PFSK-1 (cell line): ENCODE measurements at regions not wholly inside any gene's neighbourhood (a gene's known extent, or its start where the extent isn't known, plus 50 kb on each side); places are given as distances from the start of the nearest gene placed in this dataset.

Source experiments
- FOXP2 ChIP-seq: optimal IDR thresholded peaks from 2 replicates; pipeline ENCODE3; 2011; ENCODE audit warnings: borderline replicate concordance, control low read depth, inconsistent platforms; ENCODE audit not compliant: insufficient read depth; ENCODE audit errors: extremely low read length, extremely low read depth
- POLR2AphosphoS5 ChIP-seq: IDR thresholded peaks from 2 replicates; pipeline ENCODE4 v1.6.1; 2012; ENCODE audit warnings: low read depth, mild to moderate bottlenecking, control low read depth, low read length, moderate library complexity
- REST ChIP-seq, 2 experiments: IDR thresholded peaks; 2 replicates each; pipeline versions ENCODE4 v1.6.1 to v1.8.0; 2011 to 2012; ENCODE audit warnings: low read depth in 2 of 2, low read length in 2 of 2, control low read depth in 1 of 2, inconsistent platforms in 1 of 2, mild to moderate bottlenecking in 1 of 2, moderate library complexity in 1 of 2; ENCODE audit not compliant: insufficient read depth in 1 of 2
- TAF1 ChIP-seq: IDR thresholded peaks from 2 replicates; pipeline ENCODE4 v1.6.1; 2012; ENCODE audit warnings: low read length, control low read depth, borderline replicate concordance; ENCODE audit not compliant: insufficient read depth

GRCh38 chr5:96579711-96580110, 82.5 kb upstream of the CAST start:
- no peak for TF ChIP-seq TAF1
- no peak for TF ChIP-seq FOXP2
- no peak for TF ChIP-seq POLR2AphosphoS5
- no peak for TF ChIP-seq REST (IDR thresholded peaks at IDR 0.05; ENCODE audit: insufficient read depth in 1 of 2, low read depth in 2 of 2, low read length in 2 of 2)
